MM.1S (cell line): ENCODE measurements at regions not wholly inside any gene's neighbourhood (a gene's known extent, or its start where the extent isn't known, plus 50 kb on each side); places are given as distances from the start of the nearest gene placed in this dataset.

Experiments
- DNase-seq: peaks from one replicate; pipeline ENCODE4 v3.0.0-alpha.2; 2015
- H2AFZ ChIP-seq: fragments of 300-600 bp; sonication (generic); 2 replicates; pipeline ENCODE4 v1.6.0; 2016; ENCODE audit warnings: antibody characterized with exemption, low read length
- H3F3A ChIP-seq: fragments of 300-600 bp; sonication (generic); 2 replicates; pipeline ENCODE4 v1.6.1; 2016; ENCODE audit warnings: mild to moderate bottlenecking, antibody characterized with exemption, low read length, moderate library complexity, mixed read lengths; ENCODE audit not compliant: insufficient read depth
- H3K27ac ChIP-seq: fragments of 300-600 bp; sonication (generic); 2 replicates; pipeline ENCODE4 v1.5.1; 2016; ENCODE audit warnings: mild to moderate bottlenecking, low read length
- H3K27me3 ChIP-seq: fragments of 300-600 bp; sonication (generic); replicated peaks from 2 replicates; pipeline ENCODE4 v1.6.0; 2016; ENCODE audit warnings: low read length; ENCODE audit not compliant: insufficient read depth
- H3K36me3 ChIP-seq: fragments of 300-600 bp; sonication (generic); replicated peaks from 2 replicates; pipeline ENCODE4 v1.6.1; 2016; ENCODE audit warnings: mild to moderate bottlenecking, low read length, mixed read lengths; ENCODE audit not compliant: insufficient read depth
- H3K4me1 ChIP-seq: fragments of 300-600 bp; sonication (generic); 2 replicates; pipeline ENCODE4 v1.6.1; 2016; ENCODE audit warnings: low read length, mixed read lengths
- H3K4me2 ChIP-seq: fragments of 300-600 bp; sonication (generic); 2 replicates; pipeline ENCODE4 v1.6.0; 2016; ENCODE audit warnings: low read depth, low read length
- H3K4me3 ChIP-seq: fragments of 300-600 bp; sonication (generic); 2 replicates; pipeline ENCODE4 v1.5.1; 2016; ENCODE audit warnings: low read length, mixed read lengths
- H3K79me2 ChIP-seq: fragments of 300-600 bp; sonication (generic); 2 replicates; pipeline ENCODE4 v1.6.1; 2016; ENCODE audit warnings: mixed run types, low read length, mixed read lengths
- H3K9ac ChIP-seq: fragments of 300-600 bp; sonication (generic); 2 replicates; pipeline ENCODE4 v1.6.1; 2016; ENCODE audit warnings: low read length, mixed read lengths
- H3K9me2 ChIP-seq: fragments of 300-600 bp; sonication (generic); replicated peaks from 2 replicates; pipeline ENCODE4 v1.6.1; 2016; ENCODE audit warnings: mild to moderate bottlenecking, low read length, mixed read lengths; ENCODE audit not compliant: insufficient read depth
- H3K9me3 ChIP-seq: fragments of 300-600 bp; sonication (generic); replicated peaks from 2 replicates; pipeline ENCODE4 v1.6.1; 2016; ENCODE audit warnings: mild to moderate bottlenecking, low read length, mixed read lengths; ENCODE audit not compliant: insufficient read depth
- H4K20me1 ChIP-seq: fragments of 300-600 bp; sonication (generic); 2 replicates; pipeline ENCODE4 v1.6.1; 2016; ENCODE audit warnings: mild to moderate bottlenecking, low read length, moderate library complexity, mixed read lengths; ENCODE audit not compliant: insufficient read depth
- EZH2 ChIP-seq: fragments of 300-600 bp; sonication (generic); optimal IDR thresholded peaks from 2 replicates; pipeline ENCODE3; 2017; ENCODE audit warnings: low read depth, mild to moderate bottlenecking, antibody characterized with exemption, low read length, mixed read lengths
- EZH2phosphoT487 ChIP-seq: fragments of 300-600 bp; sonication (generic); IDR thresholded peaks from 2 replicates; pipeline ENCODE4 v1.6.1; 2018; ENCODE audit warnings: antibody characterized with exemption, low read length
- TF ChIP-seq, protein P1 (sequence below): fragments of 300-600 bp; sonication (generic); IDR thresholded peaks from 2 replicates; pipeline ENCODE4 v1.5.1; 2016; ENCODE audit warnings: antibody characterized with exemption, low read length, mixed read lengths

DNA sequence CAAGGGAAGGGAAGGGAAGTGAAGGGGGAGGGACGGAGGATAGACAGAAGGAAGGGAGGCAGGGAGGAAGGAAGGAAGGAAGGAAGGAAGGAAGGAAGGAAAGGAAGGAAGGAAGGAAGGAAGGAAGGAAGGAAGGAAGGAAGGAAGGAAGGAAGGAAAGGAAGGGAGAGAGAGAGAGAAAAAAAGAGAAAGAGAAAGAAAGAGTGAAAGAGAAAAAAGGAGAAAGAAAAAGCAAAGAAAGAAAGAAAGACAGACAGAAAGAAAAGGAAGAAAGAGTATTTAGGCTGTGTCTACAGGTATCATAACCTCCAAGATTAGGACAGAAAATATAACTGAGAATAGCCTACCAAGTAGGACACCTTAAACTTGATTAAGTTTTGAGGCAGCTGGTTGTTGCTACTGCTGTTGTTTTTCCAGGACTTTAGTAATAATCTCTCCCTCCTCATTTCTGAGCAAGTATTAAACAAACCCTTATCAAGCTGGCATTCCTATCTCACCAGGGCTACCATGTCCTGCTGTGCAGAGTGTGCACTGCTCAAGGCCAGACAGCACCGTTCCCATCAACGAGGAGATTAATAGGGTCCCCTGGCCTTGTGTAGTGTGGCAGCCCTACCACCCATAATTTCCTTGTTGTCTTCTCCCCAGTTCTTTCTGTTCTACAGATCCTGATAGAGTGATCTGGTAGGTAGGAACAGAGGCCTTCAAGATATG is 90.5 kb upstream of the FHL2 start:
- H3K27ac ChIP-seq: no peak overlapping the region
- H3K9me2 ChIP-seq: no peaks in the 10 kb centered on the region
- no peak overlapping the region for H3K9ac ChIP-seq
- no peaks in the 10 kb centered on the region for H3K79me2 ChIP-seq
- H3K27me3 ChIP-seq: no peaks in the 10 kb centered on the region
- no peaks in the 10 kb centered on the region for H3K9me3 ChIP-seq
- H4K20me1 ChIP-seq: no peaks in the 10 kb centered on the region
- no peaks in the 10 kb centered on the region for H3F3A ChIP-seq
- H3K4me1 ChIP-seq: no peaks in the 10 kb centered on the region
- no peak overlapping the region for H3K4me2 ChIP-seq
- DNase-seq: no peak
- H3K4me3 ChIP-seq: no peak overlapping the region
- TF ChIP-seq EZH2phosphoT487: no peak
- TF ChIP-seq EZH2: no peak
- TF ChIP-seq, protein P1, sequence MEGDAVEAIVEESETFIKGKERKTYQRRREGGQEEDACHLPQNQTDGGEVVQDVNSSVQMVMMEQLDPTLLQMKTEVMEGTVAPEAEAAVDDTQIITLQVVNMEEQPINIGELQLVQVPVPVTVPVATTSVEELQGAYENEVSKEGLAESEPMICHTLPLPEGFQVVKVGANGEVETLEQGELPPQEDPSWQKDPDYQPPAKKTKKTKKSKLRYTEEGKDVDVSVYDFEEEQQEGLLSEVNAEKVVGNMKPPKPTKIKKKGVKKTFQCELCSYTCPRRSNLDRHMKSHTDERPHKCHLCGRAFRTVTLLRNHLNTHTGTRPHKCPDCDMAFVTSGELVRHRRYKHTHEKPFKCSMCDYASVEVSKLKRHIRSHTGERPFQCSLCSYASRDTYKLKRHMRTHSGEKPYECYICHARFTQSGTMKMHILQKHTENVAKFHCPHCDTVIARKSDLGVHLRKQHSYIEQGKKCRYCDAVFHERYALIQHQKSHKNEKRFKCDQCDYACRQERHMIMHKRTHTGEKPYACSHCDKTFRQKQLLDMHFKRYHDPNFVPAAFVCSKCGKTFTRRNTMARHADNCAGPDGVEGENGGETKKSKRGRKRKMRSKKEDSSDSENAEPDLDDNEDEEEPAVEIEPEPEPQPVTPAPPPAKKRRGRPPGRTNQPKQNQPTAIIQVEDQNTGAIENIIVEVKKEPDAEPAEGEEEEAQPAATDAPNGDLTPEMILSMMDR: no peak
- H2AFZ ChIP-seq: no peak overlapping the region
- H3K36me3 ChIP-seq: no peaks in the 10 kb centered on the region

DNA sequence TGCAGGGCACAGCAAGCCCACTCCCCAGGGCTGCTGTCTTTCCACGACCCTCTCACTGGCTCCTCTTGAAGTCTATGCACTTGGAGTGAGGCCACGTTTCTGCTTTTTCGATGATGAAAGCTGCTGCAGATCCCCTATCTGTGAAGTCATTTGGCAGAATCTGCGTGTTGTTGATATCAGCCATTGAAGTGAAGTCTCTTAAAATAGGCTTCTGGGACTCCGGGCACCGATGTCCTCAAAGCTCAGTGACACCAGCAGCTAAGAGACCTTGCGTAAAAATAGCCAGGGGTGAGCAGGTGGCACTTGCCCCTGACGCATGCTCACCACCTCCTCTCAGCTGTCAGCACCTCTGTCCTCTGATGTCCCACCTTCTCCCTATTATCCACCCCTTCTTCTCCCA is 89.4 kb upstream of the FHL2 start:
- Histone ChIP-seq H3K79me2 (no peaks in the 10 kb centered on the region), H3K27ac (no peak overlapping the region), H3K9ac (no peak overlapping the region), H3K4me3 (no peak overlapping the region), H3K27me3 (no peaks in the 10 kb centered on the region), H3K9me2 (no peaks in the 10 kb centered on the region), H3K4me2 (no peak overlapping the region), H4K20me1 (no peaks in the 10 kb centered on the region), H3K4me1 (no peaks in the 10 kb centered on the region), H3K36me3 (no peaks in the 10 kb centered on the region), H3K9me3 (no peaks in the 10 kb centered on the region), H3F3A (no peaks in the 10 kb centered on the region), H2AFZ (no peak overlapping the region)
- no peak for DNase-seq
- TF ChIP-seq, protein P1: no peak
- TF ChIP-seq EZH2phosphoT487: no peak
- no peak for TF ChIP-seq EZH2

DNA sequence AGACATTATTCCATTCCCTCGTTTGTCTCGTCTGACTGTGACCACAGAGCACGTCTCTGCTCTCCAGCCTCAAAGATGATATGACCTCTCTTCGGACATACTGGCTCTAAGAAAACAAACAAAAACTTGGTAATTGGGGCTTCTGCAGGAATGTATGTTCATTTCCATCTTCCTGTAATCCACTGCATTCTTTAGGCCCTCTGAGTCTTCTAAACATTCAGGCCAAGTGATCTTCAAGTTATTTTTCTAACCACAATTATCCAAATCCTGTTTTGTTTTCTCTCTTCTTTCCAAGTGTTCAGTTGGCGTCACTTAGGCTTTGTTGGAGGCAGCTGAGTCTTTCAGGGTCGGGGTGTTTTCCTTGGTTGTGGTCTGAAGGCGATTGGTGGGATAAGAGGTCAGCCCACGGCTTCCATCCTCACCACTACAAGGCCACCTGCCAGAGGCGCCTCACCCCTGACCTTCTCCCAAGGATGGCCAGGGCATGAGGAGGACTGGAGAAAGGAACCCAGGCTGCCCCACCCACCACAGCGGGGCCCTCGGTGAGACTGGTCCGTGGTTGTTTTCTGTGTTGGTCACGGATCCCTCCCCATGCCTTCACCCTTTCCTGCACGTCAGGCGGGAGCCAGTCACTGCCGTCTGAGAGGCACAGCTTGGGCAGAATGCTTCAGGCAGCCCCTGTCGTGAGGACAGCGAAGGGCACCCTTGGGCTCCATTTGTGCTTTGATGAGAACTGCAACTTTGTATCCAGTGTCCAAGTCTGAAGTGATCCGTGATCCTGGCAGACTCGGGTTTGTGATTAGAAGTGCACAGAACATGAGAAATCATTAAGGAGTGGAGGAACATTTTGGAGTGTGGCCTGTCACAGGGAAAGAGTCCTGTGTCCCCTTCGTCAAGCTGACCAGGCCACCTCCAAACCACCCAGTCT is 88.6 kb upstream of the FHL2 start:
- no peak overlapping the region for H3K4me2 ChIP-seq
- no peaks in the 10 kb centered on the region for H3F3A ChIP-seq
- no peaks in the 10 kb centered on the region for H4K20me1 ChIP-seq
- no peak overlapping the region for H3K27ac ChIP-seq
- no peaks in the 10 kb centered on the region for H3K27me3 ChIP-seq
- H3K4me3 ChIP-seq: no peak overlapping the region
- TF ChIP-seq, protein P1: no peak
- no peak for TF ChIP-seq EZH2
- no peak for TF ChIP-seq EZH2phosphoT487
- no peaks in the 10 kb centered on the region for H3K4me1 ChIP-seq
- H3K79me2 ChIP-seq: no peaks in the 10 kb centered on the region
- H3K36me3 ChIP-seq: no peaks in the 10 kb centered on the region
- DNase-seq: no peak
- H3K9ac ChIP-seq: no peak overlapping the region
- no peaks in the 10 kb centered on the region for H3K9me2 ChIP-seq
- H2AFZ ChIP-seq: no peak overlapping the region
- H3K9me3 ChIP-seq: no peaks in the 10 kb centered on the region
